PFSK-1 (cell line): ENCODE measurements at regions not wholly inside any gene's neighbourhood (a gene's known extent, or its start where the extent isn't known, plus 50 kb on each side); places are given as distances from the start of the nearest gene placed in this dataset.

Experiments used
- POLR2AphosphoS5 ChIP-seq: IDR thresholded peaks from 2 replicates; pipeline ENCODE4 v1.6.1; 2012; ENCODE audit warnings: low read depth, mild to moderate bottlenecking, control low read depth, low read length, moderate library complexity
- REST ChIP-seq, 2 experiments: IDR thresholded peaks; 2 replicates each; pipeline versions ENCODE4 v1.6.1 to v1.8.0; 2011 to 2012; ENCODE audit warnings: low read depth in 2 of 2, low read length in 2 of 2, control low read depth in 1 of 2, inconsistent platforms in 1 of 2, mild to moderate bottlenecking in 1 of 2, moderate library complexity in 1 of 2; ENCODE audit not compliant: insufficient read depth in 1 of 2
- SIN3A ChIP-seq: IDR thresholded peaks from 2 replicates; pipeline ENCODE4 v1.6.1; 2012; ENCODE audit warnings: mild to moderate bottlenecking, low read length, moderate library complexity, borderline replicate concordance; ENCODE audit not compliant: insufficient read depth
- TAF1 ChIP-seq: IDR thresholded peaks from 2 replicates; pipeline ENCODE4 v1.6.1; 2012; ENCODE audit warnings: low read length, control low read depth, borderline replicate concordance; ENCODE audit not compliant: insufficient read depth

- TF ChIP-seq TAF1 (no peak), POLR2AphosphoS5 (no peak), REST (IDR thresholded peaks at IDR 0.05; ENCODE audit: insufficient read depth in 1 of 2, low read depth in 2 of 2, low read length in 2 of 2) (no peak), SIN3A (no peak)
Observed at GRCh38 chr12:91940322-91940721, 205.3 kb downstream of the BTG1 start.
